SK-N-SH (cell line): ENCODE measurements at regions not wholly inside any gene's neighbourhood (a gene's known extent, or its start where the extent isn't known, plus 50 kb on each side); places are given as distances from the start of the nearest gene placed in this dataset.

Experiments
- CTCF ChIA-PET: fragments of 300-600, 350-600 bp; formaldehyde crosslinking; extraction: SDS; loops from one replicate; lab custom pipeline; 2021; lab: Yijun Ruan, JAX
- POLR2A ChIA-PET: fragments of 350-600 bp; sonication (Branson Sonifier 250); formaldehyde crosslinking; extraction: SDS; loops from one replicate; lab custom pipeline; 2020; ENCODE audit warnings: antibody characterized with exemption, inconsistent platforms; lab: Yijun Ruan, JAX
- DNase-seq: peaks from one replicate; pipeline ENCODE4 v3.0.0; 2012
- H2AFZ ChIP-seq: fragments of 200-600 bp; sonication (generic); 2 replicates; pipeline ENCODE4 v1.8.1; 2016; ENCODE audit warnings: antibody characterized with exemption, mild to moderate bottlenecking, low read depth
- H3F3A ChIP-seq: fragments of 200-600 bp; sonication (generic); replicated peaks from 2 replicates; pipeline ENCODE3; 2016; ENCODE audit warnings: antibody characterized with exemption, mild to moderate bottlenecking; ENCODE audit not compliant: insufficient read depth
- H3K27ac ChIP-seq, 2 experiments: fragments of 200-500 bp in 1 of 2; fragments of 200-600 bp in 1 of 2; sonication (Bioruptor generic) in 1 of 2; sonication (generic), shearing (Covaris generic) in 1 of 2; 2 replicates each; pipeline versions ENCODE4 v1.5.1 to v1.6.1; 2014 to 2016; ENCODE audit warnings: low read depth in 2 of 2, inconsistent platforms in 1 of 2, low read length in 1 of 2, mild to moderate bottlenecking in 1 of 2, mixed read lengths in 1 of 2
- H3K27me3 ChIP-seq: fragments of 200-600 bp; sonication (generic), shearing (Covaris generic); 2 replicates; pipeline ENCODE4 v1.6.1; 2016; ENCODE audit warnings: mixed run types; ENCODE audit not compliant: insufficient read depth
- H3K36me3 ChIP-seq, 2 experiments: fragments of 200-500 bp in 1 of 2; fragments of 200-600 bp in 1 of 2; sonication (Bioruptor generic) in 1 of 2; sonication (generic) in 1 of 2; replicated peaks in 1 of 2; 2 replicates each; pipeline versions ENCODE3 to v1.5.1; 2014 to 2016; ENCODE audit warnings: low read length in 1 of 2, mild to moderate bottlenecking in 1 of 2; ENCODE audit not compliant: insufficient read depth in 2 of 2, control insufficient read depth in 1 of 2
- H3K4me1 ChIP-seq, 2 experiments: fragments of 200-500 bp in 1 of 2; fragments of 200-600 bp in 1 of 2; sonication (Bioruptor generic) in 1 of 2; sonication (generic), shearing (Covaris generic) in 1 of 2; 2 replicates each; pipeline versions ENCODE4 v1.5.1 to v1.6.1; 2014 to 2016; ENCODE audit warnings: low read depth in 1 of 2, low read length in 1 of 2, mixed run types in 1 of 2; ENCODE audit not compliant: insufficient read depth in 2 of 2, control insufficient read depth in 1 of 2
- H3K4me2 ChIP-seq: fragments of 200-600 bp; sonication (generic), shearing (Covaris generic); 2 replicates; pipeline ENCODE4 v1.6.1; 2017; ENCODE audit warnings: mixed run types
- H3K4me3 ChIP-seq, 2 experiments: fragments of 200-500 bp in 1 of 2; fragments of 200-600 bp in 1 of 2; sonication (Bioruptor generic) in 1 of 2; sonication (generic), shearing (Covaris generic) in 1 of 2; 2 replicates each; pipeline versions ENCODE4 v1.5.1 to v1.8.1; 2014 to 2016; ENCODE audit warnings: low read depth in 2 of 2, inconsistent platforms in 1 of 2, low read length in 1 of 2, mild to moderate bottlenecking in 1 of 2, mixed read lengths in 1 of 2, moderate library complexity in 1 of 2
- H3K79me2 ChIP-seq: fragments of 200-600 bp; sonication (generic); 2 replicates; pipeline ENCODE4 v1.8.1; 2017; ENCODE audit warnings: mild to moderate bottlenecking; ENCODE audit not compliant: insufficient read depth
- H3K9ac ChIP-seq: fragments of 200-600 bp; sonication (generic); 2 replicates; pipeline ENCODE4 v1.6.1; 2017; ENCODE audit warnings: mixed run types
- H3K9me2 ChIP-seq: fragments of 200-600 bp; sonication (generic); 2 replicates; pipeline ENCODE4 v1.6.1; 2017; ENCODE audit warnings: mixed run types
- H3K9me3 ChIP-seq: fragments of 200-600 bp; sonication (generic); 2 replicates; pipeline ENCODE4 v1.6.1; 2017; ENCODE audit warnings: mixed run types, mild to moderate bottlenecking, moderate library complexity
- H4K20me1 ChIP-seq: fragments of 200-600 bp; sonication (generic); 2 replicates; pipeline ENCODE4 v1.6.1; 2017; ENCODE audit warnings: mild to moderate bottlenecking, mixed run types; ENCODE audit not compliant: insufficient read depth
- ELF1 ChIP-seq: IDR thresholded peaks from 2 replicates; pipeline ENCODE4 v1.4.0; 2012
- FOSL2 ChIP-seq: IDR thresholded peaks from 2 replicates; pipeline ENCODE4 v1.4.0; 2012; ENCODE audit warnings: low read depth, mild to moderate bottlenecking, moderate library complexity, borderline replicate concordance
- FOXJ3 ChIP-seq: sonication (generic); formaldehyde crosslinking; IDR thresholded peaks from 2 replicates; pipeline ENCODE4 v1.5.1; 2020; ENCODE audit warnings: mild to moderate bottlenecking, missing genetic modification reagents
- GABPA ChIP-seq: IDR thresholded peaks from 2 replicates; pipeline ENCODE4 v1.4.0; 2012; ENCODE audit warnings: low read depth, mild to moderate bottlenecking
- JUND ChIP-seq: IDR thresholded peaks from 2 replicates; pipeline ENCODE4 v1.4.0; 2012
- MEF2A ChIP-seq: IDR thresholded peaks from 2 replicates; pipeline ENCODE4 v1.4.0; 2012; ENCODE audit warnings: low read depth, borderline replicate concordance
- MXI1 ChIP-seq: IDR thresholded peaks from 2 replicates; pipeline ENCODE4 v1.6.1; 2012; ENCODE audit warnings: mild to moderate bottlenecking, low read depth, low read length, improper control_type of control experiment
- NFIC ChIP-seq: IDR thresholded peaks from 2 replicates; pipeline ENCODE4 v1.4.0; 2012; ENCODE audit warnings: borderline replicate concordance
- NRF1 ChIP-seq: IDR thresholded peaks from 2 replicates; pipeline ENCODE4 v1.6.1; 2012; ENCODE audit warnings: low read depth, mild to moderate bottlenecking, low read length
- RCOR1 ChIP-seq: fragments of 150-350 bp; IDR thresholded peaks from 2 replicates; pipeline ENCODE4 v1.6.1; 2017; ENCODE audit warnings: antibody characterized with exemption, low read length
- REST ChIP-seq: IDR thresholded peaks from 2 replicates; pipeline ENCODE4 v1.6.1; 2012; ENCODE audit warnings: mild to moderate bottlenecking, low read depth, low read length, moderate library complexity
- RFX5 ChIP-seq: IDR thresholded peaks from 2 replicates; pipeline ENCODE4 v1.6.1; 2012; ENCODE audit warnings: mild to moderate bottlenecking, improper control_type of control experiment, low read length
- RXRA ChIP-seq: IDR thresholded peaks from 2 replicates; pipeline ENCODE4 v1.4.0; 2012; ENCODE audit warnings: low read depth, mild to moderate bottlenecking, borderline replicate concordance
- SIN3A ChIP-seq: IDR thresholded peaks from 2 replicates; pipeline ENCODE4 v1.6.1; 2012; ENCODE audit warnings: low read depth, mild to moderate bottlenecking, low read length, moderate library complexity, borderline replicate concordance
- TCF12 ChIP-seq: IDR thresholded peaks from 2 replicates; pipeline ENCODE4 v1.4.0; 2012
- YY1 ChIP-seq: IDR thresholded peaks from 2 replicates; pipeline ENCODE4 v1.4.0; 2012; ENCODE audit warnings: low read depth, mild to moderate bottlenecking
- WGBS: methylation state at CpG from one replicate; pipeline ENCODE4 v1.1.6; 2017; ENCODE audit warnings: low lambda C conversion rate; 5-methylcytosine and 5-hydroxymethylcytosine counted together
- TF ChIP-seq, protein P1 (sequence below): IDR thresholded peaks from 2 replicates; pipeline ENCODE4 v1.4.0; 2012; ENCODE audit warnings: low read depth, borderline replicate concordance
- TF ChIP-seq, protein P2 (sequence below): fragments of 200-600 bp; sonication (generic); IDR thresholded peaks from 2 replicates; pipeline ENCODE4 v1.6.1; 2017; ENCODE audit warnings: antibody characterized with exemption, mild to moderate bottlenecking, moderate library complexity
- TF ChIP-seq, protein P3 (sequence below): IDR thresholded peaks from 2 replicates; pipeline ENCODE4 v1.4.0; 2012; ENCODE audit warnings: low read depth
- TF ChIP-seq, protein P4 (sequence below): IDR thresholded peaks from 2 replicates; pipeline ENCODE4; 2012

DNA sequence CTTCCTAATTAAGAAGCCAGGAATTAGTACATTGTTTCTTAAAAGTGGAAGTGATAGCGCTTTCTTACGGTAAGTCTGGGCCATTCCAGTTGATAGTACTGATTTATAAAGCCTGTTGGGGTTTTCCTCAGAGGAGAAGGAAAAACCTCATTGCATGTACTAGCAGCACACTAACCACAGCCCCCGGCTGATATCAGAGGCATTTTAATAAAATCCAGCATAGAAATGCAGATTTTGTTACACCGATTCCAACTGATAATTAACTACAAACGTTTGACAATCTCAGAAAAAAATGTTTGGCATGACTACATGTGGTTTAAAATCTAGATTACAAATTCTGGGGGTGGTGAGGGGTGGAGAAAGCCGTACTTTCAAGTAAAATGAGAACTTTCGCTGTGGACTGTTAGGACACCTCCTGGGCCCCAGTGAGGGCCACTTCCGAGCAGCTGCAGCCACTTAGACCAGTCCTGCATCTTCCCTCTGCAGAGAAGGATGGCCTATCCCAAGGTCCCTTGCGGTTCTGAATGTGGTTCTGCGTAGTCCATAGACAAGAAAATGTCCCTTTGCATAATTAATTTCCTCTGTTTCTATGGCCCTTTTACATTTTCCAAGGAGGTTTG lies 374.4 kb downstream of the NUAK1 start:
- no peak overlapping the region for H3K27ac ChIP-seq
- TF ChIP-seq JUND (no peak), ELF1 (no peak), FOXJ3 (CRISPR knock-in tag) (no peak), GABPA (no peak), TCF12 (no peak), RXRA (no peak), YY1 (no peak), NRF1 (no peak), SIN3A (no peak), FOSL2 (no peak), RFX5 (no peak), MEF2A (no peak), RCOR1 (no peak), MXI1 (no peak), NFIC (no peak), REST (no peak)
- TF ChIP-seq, protein P1, sequence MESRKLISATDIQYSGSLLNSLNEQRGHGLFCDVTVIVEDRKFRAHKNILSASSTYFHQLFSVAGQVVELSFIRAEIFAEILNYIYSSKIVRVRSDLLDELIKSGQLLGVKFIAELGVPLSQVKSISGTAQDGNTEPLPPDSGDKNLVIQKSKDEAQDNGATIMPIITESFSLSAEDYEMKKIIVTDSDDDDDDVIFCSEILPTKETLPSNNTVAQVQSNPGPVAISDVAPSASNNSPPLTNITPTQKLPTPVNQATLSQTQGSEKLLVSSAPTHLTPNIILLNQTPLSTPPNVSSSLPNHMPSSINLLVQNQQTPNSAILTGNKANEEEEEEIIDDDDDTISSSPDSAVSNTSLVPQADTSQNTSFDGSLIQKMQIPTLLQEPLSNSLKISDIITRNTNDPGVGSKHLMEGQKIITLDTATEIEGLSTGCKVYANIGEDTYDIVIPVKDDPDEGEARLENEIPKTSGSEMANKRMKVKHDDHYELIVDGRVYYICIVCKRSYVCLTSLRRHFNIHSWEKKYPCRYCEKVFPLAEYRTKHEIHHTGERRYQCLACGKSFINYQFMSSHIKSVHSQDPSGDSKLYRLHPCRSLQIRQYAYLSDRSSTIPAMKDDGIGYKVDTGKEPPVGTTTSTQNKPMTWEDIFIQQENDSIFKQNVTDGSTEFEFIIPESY: no peak
- TF ChIP-seq, protein P2, sequence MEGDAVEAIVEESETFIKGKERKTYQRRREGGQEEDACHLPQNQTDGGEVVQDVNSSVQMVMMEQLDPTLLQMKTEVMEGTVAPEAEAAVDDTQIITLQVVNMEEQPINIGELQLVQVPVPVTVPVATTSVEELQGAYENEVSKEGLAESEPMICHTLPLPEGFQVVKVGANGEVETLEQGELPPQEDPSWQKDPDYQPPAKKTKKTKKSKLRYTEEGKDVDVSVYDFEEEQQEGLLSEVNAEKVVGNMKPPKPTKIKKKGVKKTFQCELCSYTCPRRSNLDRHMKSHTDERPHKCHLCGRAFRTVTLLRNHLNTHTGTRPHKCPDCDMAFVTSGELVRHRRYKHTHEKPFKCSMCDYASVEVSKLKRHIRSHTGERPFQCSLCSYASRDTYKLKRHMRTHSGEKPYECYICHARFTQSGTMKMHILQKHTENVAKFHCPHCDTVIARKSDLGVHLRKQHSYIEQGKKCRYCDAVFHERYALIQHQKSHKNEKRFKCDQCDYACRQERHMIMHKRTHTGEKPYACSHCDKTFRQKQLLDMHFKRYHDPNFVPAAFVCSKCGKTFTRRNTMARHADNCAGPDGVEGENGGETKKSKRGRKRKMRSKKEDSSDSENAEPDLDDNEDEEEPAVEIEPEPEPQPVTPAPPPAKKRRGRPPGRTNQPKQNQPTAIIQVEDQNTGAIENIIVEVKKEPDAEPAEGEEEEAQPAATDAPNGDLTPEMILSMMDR: no peak
- TF ChIP-seq, protein P3, sequence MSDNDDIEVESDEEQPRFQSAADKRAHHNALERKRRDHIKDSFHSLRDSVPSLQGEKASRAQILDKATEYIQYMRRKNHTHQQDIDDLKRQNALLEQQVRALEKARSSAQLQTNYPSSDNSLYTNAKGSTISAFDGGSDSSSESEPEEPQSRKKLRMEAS: no peak
- TF ChIP-seq, protein P4, sequence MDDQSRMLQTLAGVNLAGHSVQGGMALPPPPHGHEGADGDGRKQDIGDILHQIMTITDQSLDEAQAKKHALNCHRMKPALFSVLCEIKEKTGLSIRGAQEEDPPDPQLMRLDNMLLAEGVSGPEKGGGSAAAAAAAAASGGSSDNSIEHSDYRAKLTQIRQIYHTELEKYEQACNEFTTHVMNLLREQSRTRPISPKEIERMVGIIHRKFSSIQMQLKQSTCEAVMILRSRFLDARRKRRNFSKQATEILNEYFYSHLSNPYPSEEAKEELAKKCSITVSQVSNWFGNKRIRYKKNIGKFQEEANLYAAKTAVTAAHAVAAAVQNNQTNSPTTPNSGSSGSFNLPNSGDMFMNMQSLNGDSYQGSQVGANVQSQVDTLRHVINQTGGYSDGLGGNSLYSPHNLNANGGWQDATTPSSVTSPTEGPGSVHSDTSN: no peak
- ChIA-PET POLR2A (no interaction called here), CTCF (no interaction called here)
- peaks cover 0 to 8% of the 10 kb centered on the region in 2 experiments; a peak in 1 of 4 replicates for H3K4me1 ChIP-seq
- H3K9me3 ChIP-seq: no peaks in the 10 kb centered on the region
- no peak overlapping the region for H3K4me3 ChIP-seq
- H3F3A ChIP-seq: peaks cover 13% of the 10 kb centered on the region
- WGBS: 71% methylated on average over 10 of the region's 10 CpGs
- no peak overlapping the region for H3K9ac ChIP-seq
- no peaks in the 10 kb centered on the region for H3K36me3 ChIP-seq
- no peak for DNase-seq
- H4K20me1 ChIP-seq: no peaks in the 10 kb centered on the region
- H2AFZ ChIP-seq: no peak overlapping the region
- no peaks in the 10 kb centered on the region for H3K27me3 ChIP-seq
- no peaks in the 10 kb centered on the region for H3K79me2 ChIP-seq
- no peaks in the 10 kb centered on the region for H3K9me2 ChIP-seq
- H3K4me2 ChIP-seq: no peak overlapping the region
